ENCODE measurements at regions not wholly inside any gene's neighbourhood (a gene's known extent, or its start where the extent isn't known, plus 50 kb on each side); places are given as distances from the start of the nearest gene placed in this dataset.
"Not testable (repeated sequence)": the region's sequence is repeated elsewhere in the genome, so short reads cannot be mapped to it uniquely, and the experiment has no call there.

DNA sequence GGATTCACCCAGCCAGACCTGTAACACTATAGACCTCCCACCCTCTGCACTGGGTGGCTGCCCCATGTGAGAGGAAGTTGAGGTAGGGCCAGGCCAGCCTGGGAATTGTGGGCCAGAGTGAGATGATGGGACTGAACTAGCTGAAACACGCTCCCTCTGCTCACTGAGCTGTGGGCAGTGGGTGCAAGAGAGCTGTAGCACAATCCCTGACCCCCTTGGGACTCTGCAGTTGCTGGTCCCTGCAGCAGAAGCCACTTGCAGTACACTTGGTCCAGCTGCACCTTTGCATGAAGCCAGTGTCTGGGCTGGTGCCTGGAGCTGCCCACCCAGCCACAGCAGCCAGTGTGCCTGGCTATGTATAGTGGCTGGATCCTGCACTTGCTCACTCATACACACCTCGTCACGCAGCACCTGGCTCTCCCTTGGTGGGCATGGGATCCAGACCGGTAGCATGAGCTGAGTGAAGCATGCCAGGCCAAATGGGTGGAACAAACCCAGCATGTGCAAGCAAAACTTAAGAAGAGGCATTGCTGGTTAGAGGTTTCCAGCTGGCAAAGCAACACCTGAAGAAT lies 805.7 kb upstream of the GBE1 start:
- intact Hi-C loops (cut with DNase I): no loop called here
- Histone ChIP-seq H3K36me3 (no peaks in the 10 kb centered on the region), H3K4me3 (no peak overlapping the region), H3K27ac (no peak overlapping the region), H3K27me3 (ENCODE audit: low read depth) (no peaks in the 10 kb centered on the region), H3K9me3 (no peaks in the 10 kb centered on the region), H3K4me1 (no peaks in the 10 kb centered on the region)
- ATAC-seq: peak in 1 of 2 donors; percentile 39
- TF ChIP-seq, protein P1, sequence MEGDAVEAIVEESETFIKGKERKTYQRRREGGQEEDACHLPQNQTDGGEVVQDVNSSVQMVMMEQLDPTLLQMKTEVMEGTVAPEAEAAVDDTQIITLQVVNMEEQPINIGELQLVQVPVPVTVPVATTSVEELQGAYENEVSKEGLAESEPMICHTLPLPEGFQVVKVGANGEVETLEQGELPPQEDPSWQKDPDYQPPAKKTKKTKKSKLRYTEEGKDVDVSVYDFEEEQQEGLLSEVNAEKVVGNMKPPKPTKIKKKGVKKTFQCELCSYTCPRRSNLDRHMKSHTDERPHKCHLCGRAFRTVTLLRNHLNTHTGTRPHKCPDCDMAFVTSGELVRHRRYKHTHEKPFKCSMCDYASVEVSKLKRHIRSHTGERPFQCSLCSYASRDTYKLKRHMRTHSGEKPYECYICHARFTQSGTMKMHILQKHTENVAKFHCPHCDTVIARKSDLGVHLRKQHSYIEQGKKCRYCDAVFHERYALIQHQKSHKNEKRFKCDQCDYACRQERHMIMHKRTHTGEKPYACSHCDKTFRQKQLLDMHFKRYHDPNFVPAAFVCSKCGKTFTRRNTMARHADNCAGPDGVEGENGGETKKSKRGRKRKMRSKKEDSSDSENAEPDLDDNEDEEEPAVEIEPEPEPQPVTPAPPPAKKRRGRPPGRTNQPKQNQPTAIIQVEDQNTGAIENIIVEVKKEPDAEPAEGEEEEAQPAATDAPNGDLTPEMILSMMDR (IDR thresholded peaks at IDR 0.05): no peak
- DNase-seq: no peak

DNA sequence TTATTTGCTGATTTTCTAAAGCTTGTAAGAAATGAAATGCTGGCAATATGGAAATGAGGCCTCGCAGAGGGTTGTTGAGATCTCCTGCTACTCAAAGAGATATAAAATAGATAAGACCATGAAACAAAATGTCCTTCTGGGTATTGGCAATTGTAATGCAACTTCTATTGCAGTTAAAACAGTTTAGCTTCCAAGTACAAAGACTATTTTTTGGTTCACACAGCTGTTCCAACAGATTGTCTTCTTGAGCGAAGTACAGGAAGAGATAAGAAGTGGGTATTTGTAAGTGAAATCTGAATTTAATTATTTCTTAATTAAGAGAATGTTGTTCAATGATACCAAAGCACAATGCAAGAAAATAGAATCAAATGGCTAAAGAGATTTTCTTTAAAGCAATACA lies 801.5 kb upstream of the GBE1 start:
- H3K36me3 ChIP-seq: no peaks in the 10 kb centered on the region
- TF ChIP-seq, protein P1 (IDR thresholded peaks at IDR 0.05): no peak
- no peak overlapping the region for H3K4me3 ChIP-seq
- no peak overlapping the region for H3K27ac ChIP-seq
- intact Hi-C loops (cut with DNase I): no loop called here
- no peak for ATAC-seq
- DNase-seq: no peak
- H3K27me3 ChIP-seq (ENCODE audit: low read depth): no peaks in the 10 kb centered on the region
- H3K4me1 ChIP-seq: no peaks in the 10 kb centered on the region
- H3K9me3 ChIP-seq: no peaks in the 10 kb centered on the region

DNA sequence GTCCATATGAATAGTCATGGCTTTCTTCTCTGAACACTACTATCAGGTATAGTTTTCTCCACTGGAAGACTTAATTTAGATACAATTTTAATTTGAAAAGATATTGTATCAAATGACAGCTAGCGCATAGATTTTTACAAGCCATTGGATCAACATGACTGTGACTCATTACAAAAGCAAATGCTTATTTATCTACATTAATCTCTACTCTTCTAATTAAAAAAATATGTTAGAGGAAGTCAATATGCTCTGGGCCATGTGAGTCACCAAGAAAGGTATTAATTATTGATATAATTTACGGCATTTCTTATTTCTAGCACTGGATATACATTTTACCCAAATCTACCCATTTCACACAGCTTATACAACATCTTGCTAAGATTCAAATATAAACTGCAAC lies 800.3 kb upstream of the GBE1 start:
- ATAC-seq: no peak
- no peaks in the 10 kb centered on the region for H3K9me3 ChIP-seq
- no peaks in the 10 kb centered on the region for H3K36me3 ChIP-seq
- H3K4me1 ChIP-seq: no peaks in the 10 kb centered on the region
- DNase-seq: no peak
- no peak overlapping the region for H3K4me3 ChIP-seq
- H3K27ac ChIP-seq: no peak overlapping the region
- TF ChIP-seq, protein P1 (IDR thresholded peaks at IDR 0.05): no peak
- no peaks in the 10 kb centered on the region for H3K27me3 ChIP-seq (ENCODE audit: low read depth)
- intact Hi-C loops (cut with DNase I): no loop called here

DNA sequence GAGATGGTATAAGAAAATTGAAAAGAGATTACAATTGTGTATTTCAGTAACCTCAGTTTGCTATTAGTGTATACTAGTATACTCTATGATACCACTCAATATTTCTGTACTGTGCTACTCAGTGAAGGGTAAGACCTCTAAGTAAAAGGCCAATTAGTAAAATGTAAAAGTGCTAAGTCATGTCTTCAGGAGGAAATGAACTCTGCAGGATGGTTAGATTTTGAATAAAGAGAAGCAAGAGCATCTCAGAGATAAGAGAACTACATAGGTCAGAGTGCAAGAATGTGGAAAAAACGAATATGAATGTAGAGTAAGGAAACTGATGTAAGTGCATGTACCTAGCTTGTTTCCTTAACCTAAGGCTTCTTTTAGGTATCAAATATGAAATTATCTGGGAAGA lies 796.6 kb upstream of the GBE1 start:
- Histone ChIP-seq H3K9me3 (no peaks in the 10 kb centered on the region), H3K36me3 (no peaks in the 10 kb centered on the region), H3K4me1 (no peaks in the 10 kb centered on the region), H3K4me3 (no peak overlapping the region), H3K27me3 (ENCODE audit: low read depth) (no peaks in the 10 kb centered on the region), H3K27ac (no peak overlapping the region)
- no peak for ATAC-seq
- TF ChIP-seq, protein P1 (IDR thresholded peaks at IDR 0.05): no peak
- intact Hi-C loops (cut with DNase I): no loop called here
- no peak for DNase-seq

DNA sequence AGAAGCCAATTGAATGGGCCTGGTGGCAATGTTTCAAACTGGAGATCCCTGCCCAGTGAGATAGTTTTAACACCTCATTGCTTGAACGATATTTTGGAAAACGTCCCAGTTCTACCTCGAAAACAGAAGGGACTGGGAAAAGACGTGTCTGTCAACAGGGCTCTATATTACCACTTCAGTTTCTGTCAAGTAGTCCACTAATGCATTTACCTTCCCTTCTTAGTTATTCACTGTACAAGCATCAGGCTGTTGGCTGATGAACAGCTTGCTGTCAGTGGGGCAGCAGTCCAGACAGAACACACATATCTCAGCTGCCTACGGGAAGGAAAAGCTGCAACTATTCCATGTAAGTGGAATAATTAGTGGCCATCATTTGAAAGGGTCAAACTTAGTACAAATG lies 794.7 kb upstream of the GBE1 start:
- intact Hi-C loops (cut with DNase I): no loop called here
- DNase-seq (no peak), ATAC-seq (no peak)
- Histone ChIP-seq H3K9me3 (no peaks in the 10 kb centered on the region), H3K27ac (no peak overlapping the region), H3K27me3 (ENCODE audit: low read depth) (no peaks in the 10 kb centered on the region), H3K36me3 (no peaks in the 10 kb centered on the region), H3K4me3 (no peak overlapping the region), H3K4me1 (no peaks in the 10 kb centered on the region)
- TF ChIP-seq, protein P1 (IDR thresholded peaks at IDR 0.05): no peak

DNA sequence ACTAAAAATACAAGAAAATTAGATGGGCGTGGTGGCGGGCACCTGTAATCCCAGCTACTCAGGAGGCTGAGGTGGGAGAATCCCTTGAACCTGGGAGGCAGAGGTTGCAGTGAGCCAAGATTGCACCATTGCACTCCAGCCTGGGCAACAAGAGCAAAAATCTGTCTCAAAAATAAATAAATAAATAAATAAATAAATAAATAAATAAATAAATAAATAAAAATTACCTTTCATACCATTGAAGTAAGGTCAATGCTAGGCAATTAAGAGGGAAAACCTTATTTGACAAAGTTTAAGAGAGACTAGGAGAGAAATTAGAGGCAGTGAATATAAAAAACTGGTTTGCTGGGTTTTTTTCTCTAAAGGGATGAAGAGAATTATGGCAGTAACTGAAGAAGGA lies 781.1 kb upstream of the GBE1 start:
- ATAC-seq, H3K36me3 ChIP-seq: not testable (repeated sequence)

More for the DNA sequence above, 781.1 kb upstream of the GBE1 start:
- H3K27ac ChIP-seq; H3K9me3 ChIP-seq; DNase-seq; intact Hi-C loops (cut with DNase I); H3K4me1 ChIP-seq; H3K27me3 ChIP-seq (ENCODE audit: low read depth); H3K4me3 ChIP-seq: not testable (repeated sequence)
